Osteocyte (in vitro differentiated cells): ENCODE measurements at regions not wholly inside any gene's neighbourhood (a gene's known extent, or its start where the extent isn't known, plus 50 kb on each side); places are given as distances from the start of the nearest gene placed in this dataset.
A peak's percentile ranks its signal among the peaks of the same experiment; 100 is the strongest.

Experiments
- DNase-seq: peaks from one replicate; pipeline ENCODE4 v3.0.0; 2021; ENCODE audit warnings: mixed read lengths; ENCODE audit not compliant: unreplicated experiment; ENCODE audit errors: extremely low spot score
- H3K27ac Mint-ChIP-seq: one replicate; pipeline ENCODE4 v1.8.0; 2021; ENCODE audit warnings: mild to moderate bottlenecking, mixed read lengths; ENCODE audit not compliant: unreplicated experiment
- H3K27me3 Mint-ChIP-seq: one replicate; pipeline ENCODE4 v1.8.0; 2021; ENCODE audit warnings: mixed read lengths; ENCODE audit not compliant: unreplicated experiment
- H3K36me3 Mint-ChIP-seq: one replicate; pipeline ENCODE4 v1.8.0; 2021; ENCODE audit warnings: mixed read lengths; ENCODE audit not compliant: unreplicated experiment
- H3K4me1 Mint-ChIP-seq: one replicate; pipeline ENCODE4 v1.8.0; 2021; ENCODE audit warnings: mixed read lengths; ENCODE audit not compliant: unreplicated experiment
- H3K4me3 Mint-ChIP-seq: one replicate; pipeline ENCODE4 v1.8.0; 2021; ENCODE audit warnings: mild to moderate bottlenecking, moderate library complexity, mixed read lengths; ENCODE audit not compliant: unreplicated experiment
- H3K9me3 Mint-ChIP-seq: one replicate; pipeline ENCODE4 v1.8.0; 2021; ENCODE audit warnings: mixed read lengths; ENCODE audit not compliant: unreplicated experiment
- TF ChIP-seq, protein P1 (sequence below): fragments of 200-600 bp; sonication (generic); IDR thresholded peaks from 2 replicates; pipeline ENCODE4 v1.5.0; 2021; ENCODE audit warnings: antibody characterized with exemption, mild to moderate bottlenecking, moderate library complexity

GRCh38 chr1:162972773-162973172, 96.4 kb upstream of the RGS4 start:
- Mint-ChIP-seq H3K4me1 (peaks cover 26% of the 10 kb centered on the region), H3K27me3 (no peaks in the 10 kb centered on the region), H3K36me3 (no peaks in the 10 kb centered on the region), H3K4me3 (no peak overlapping the region), H3K27ac (peak overlapping the region; percentile 80), H3K9me3 (no peaks in the 10 kb centered on the region)
- TF ChIP-seq, protein P1, sequence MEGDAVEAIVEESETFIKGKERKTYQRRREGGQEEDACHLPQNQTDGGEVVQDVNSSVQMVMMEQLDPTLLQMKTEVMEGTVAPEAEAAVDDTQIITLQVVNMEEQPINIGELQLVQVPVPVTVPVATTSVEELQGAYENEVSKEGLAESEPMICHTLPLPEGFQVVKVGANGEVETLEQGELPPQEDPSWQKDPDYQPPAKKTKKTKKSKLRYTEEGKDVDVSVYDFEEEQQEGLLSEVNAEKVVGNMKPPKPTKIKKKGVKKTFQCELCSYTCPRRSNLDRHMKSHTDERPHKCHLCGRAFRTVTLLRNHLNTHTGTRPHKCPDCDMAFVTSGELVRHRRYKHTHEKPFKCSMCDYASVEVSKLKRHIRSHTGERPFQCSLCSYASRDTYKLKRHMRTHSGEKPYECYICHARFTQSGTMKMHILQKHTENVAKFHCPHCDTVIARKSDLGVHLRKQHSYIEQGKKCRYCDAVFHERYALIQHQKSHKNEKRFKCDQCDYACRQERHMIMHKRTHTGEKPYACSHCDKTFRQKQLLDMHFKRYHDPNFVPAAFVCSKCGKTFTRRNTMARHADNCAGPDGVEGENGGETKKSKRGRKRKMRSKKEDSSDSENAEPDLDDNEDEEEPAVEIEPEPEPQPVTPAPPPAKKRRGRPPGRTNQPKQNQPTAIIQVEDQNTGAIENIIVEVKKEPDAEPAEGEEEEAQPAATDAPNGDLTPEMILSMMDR, result no peak
- no peak for DNase-seq

GRCh38 chr1:162970021-162970420, 99.1 kb upstream of the RGS4 start:
- TF ChIP-seq, protein P1, result no peak
- DNase-seq, result no peak
- Mint-ChIP-seq H3K9me3 (no peaks in the 10 kb centered on the region), H3K4me3 (no peak overlapping the region), H3K27ac (no peak overlapping the region), H3K4me1 (peaks cover 26% of the 10 kb centered on the region), H3K36me3 (no peaks in the 10 kb centered on the region), H3K27me3 (no peaks in the 10 kb centered on the region)

- Mint-ChIP-seq H3K27me3 (no peaks in the 10 kb centered on the region), H3K9me3 (peaks cover 11% of the 10 kb centered on the region), H3K4me1 (peaks cover 3% of the 10 kb centered on the region), H3K27ac (no peak overlapping the region), H3K36me3 (no peaks in the 10 kb centered on the region), H3K4me3 (no peak overlapping the region)
- no peak for DNase-seq
- TF ChIP-seq, protein P1, result no peak
Observed at GRCh38 chr1:162966613-162967012, 102.5 kb upstream of the RGS4 start.

GRCh38 chr1:162964901-162965300, 103.9 kb upstream of the CCDC190 start:
- no peaks in the 10 kb centered on the region for H3K27me3 Mint-ChIP-seq
- no peak overlapping the region for H3K27ac Mint-ChIP-seq
- peaks cover 2% of the 10 kb centered on the region for H3K4me1 Mint-ChIP-seq
- no peak for DNase-seq
- no peaks in the 10 kb centered on the region for H3K36me3 Mint-ChIP-seq
- TF ChIP-seq, protein P1, result no peak
- H3K4me3 Mint-ChIP-seq, result no peak overlapping the region
- peaks cover 16% of the 10 kb centered on the region for H3K9me3 Mint-ChIP-seq

GRCh38 chr1:162956922-162957321, 95.9 kb upstream of the CCDC190 start:
- Mint-ChIP-seq H3K27ac (no peak overlapping the region), H3K4me1 (no peaks in the 10 kb centered on the region), H3K4me3 (no peak overlapping the region), H3K9me3 (peaks cover 5% of the 10 kb centered on the region), H3K27me3 (no peaks in the 10 kb centered on the region), H3K36me3 (no peaks in the 10 kb centered on the region)
- DNase-seq, result no peak
- TF ChIP-seq, protein P1, result no peak
